ENCODE measurements at regions not wholly inside any gene's neighbourhood (a gene's known extent, or its start where the extent isn't known, plus 50 kb on each side); places are given as distances from the start of the nearest gene placed in this dataset.

DNA sequence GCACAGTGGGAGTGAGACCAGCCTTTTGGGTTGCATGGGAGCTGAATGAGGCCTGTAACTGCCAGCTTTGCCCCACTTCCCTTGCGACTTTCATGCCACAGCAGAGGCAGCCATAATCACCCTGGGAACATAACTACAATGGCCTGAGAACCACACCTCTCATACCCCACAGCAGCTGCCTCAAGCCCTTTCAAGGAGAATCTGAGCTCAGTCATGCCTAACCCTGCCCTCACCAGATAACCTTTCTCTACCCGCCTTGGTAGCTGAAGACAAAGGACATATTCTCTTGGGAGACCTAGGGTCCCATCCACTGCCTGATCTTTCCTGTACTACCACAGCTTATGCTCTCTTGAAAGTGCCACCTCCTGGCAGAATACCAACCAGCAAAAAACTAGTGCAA lies 599.9 kb upstream of the IGFBP7 start:
- Histone ChIP-seq H3K4me1 (no peaks in the 10 kb centered on the region), H3K27me3 (no peaks in the 10 kb centered on the region), H3K36me3 (no peaks in the 10 kb centered on the region), H3K27ac (no peak overlapping the region), H3K4me3 (no peak overlapping the region), H3K9me3 (no peaks in the 10 kb centered on the region)
- DNase-seq (ENCODE audit: low spot score in 2 of 2), result no peak
- TF ChIP-seq CTCF (IDR thresholded peaks at IDR 0.05), result no peak
- TF ChIP-seq POLR2AphosphoS5 (IDR thresholded peaks at IDR 0.05), result no peak
- no peak for TF ChIP-seq POLR2A (IDR thresholded peaks at IDR 0.05)
- intact Hi-C loops (cut with DNase I; ENCODE audit: low total_unique reads), result no loop called here

DNA sequence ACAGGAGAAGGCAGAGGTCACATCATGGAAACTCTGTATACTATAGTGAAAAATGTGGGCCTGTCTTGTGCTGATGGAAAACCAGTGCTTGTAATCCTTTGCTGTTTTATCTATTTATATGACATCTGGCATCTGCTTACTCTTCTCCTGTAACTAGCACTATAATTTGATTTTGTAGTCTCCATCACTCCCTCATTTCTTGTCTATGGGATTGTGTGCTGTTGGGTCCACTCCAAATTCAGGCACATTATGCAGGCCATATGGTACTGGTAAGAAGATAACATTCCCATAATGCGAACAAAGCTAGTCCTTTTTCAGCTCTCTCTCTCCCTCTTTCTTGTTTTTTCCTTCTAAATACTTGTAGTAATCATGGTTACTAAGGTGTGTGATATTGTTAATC lies 581.2 kb upstream of the IGFBP7 start:
- H3K27ac ChIP-seq, result no peak overlapping the region
- intact Hi-C loops (cut with DNase I; ENCODE audit: low total_unique reads), result no loop called here
- no peaks in the 10 kb centered on the region for H3K27me3 ChIP-seq
- no peaks in the 10 kb centered on the region for H3K9me3 ChIP-seq
- no peaks in the 10 kb centered on the region for H3K4me1 ChIP-seq
- TF ChIP-seq CTCF (IDR thresholded peaks at IDR 0.05), result no peak
- TF ChIP-seq POLR2AphosphoS5 (IDR thresholded peaks at IDR 0.05), result no peak
- no peak for TF ChIP-seq POLR2A (IDR thresholded peaks at IDR 0.05)
- no peak overlapping the region for H3K4me3 ChIP-seq
- no peaks in the 10 kb centered on the region for H3K36me3 ChIP-seq
- no peak for DNase-seq (ENCODE audit: low spot score in 2 of 2)

GRCh38 chr4:57689693-57690205 lies 579.6 kb upstream of the IGFBP7 start:
- Histone ChIP-seq H3K9me3 (no peaks in the 10 kb centered on the region), H3K4me1 (no peaks in the 10 kb centered on the region), H3K4me3 (no peak overlapping the region), H3K27ac (no peak overlapping the region), H3K27me3 (no peaks in the 10 kb centered on the region), H3K36me3 (no peaks in the 10 kb centered on the region)
- TF ChIP-seq POLR2AphosphoS5 (IDR thresholded peaks at IDR 0.05) (no peak), POLR2A (IDR thresholded peaks at IDR 0.05) (no peak), CTCF (IDR thresholded peaks at IDR 0.05) (no peak)
- no peak for DNase-seq (ENCODE audit: low spot score in 2 of 2)
- intact Hi-C loops (cut with DNase I; ENCODE audit: low total_unique reads), result no loop called here

GRCh38 chr4:57682275-57682674 lies 572.1 kb upstream of the IGFBP7 start:
- H3K27me3 ChIP-seq, result no peaks in the 10 kb centered on the region
- TF ChIP-seq CTCF (IDR thresholded peaks at IDR 0.05) (no peak), POLR2A (IDR thresholded peaks at IDR 0.05) (no peak), POLR2AphosphoS5 (IDR thresholded peaks at IDR 0.05) (no peak)
- H3K9me3 ChIP-seq, result no peaks in the 10 kb centered on the region
- H3K36me3 ChIP-seq, result no peaks in the 10 kb centered on the region
- DNase-seq (ENCODE audit: low spot score in 2 of 2), result no peak
- no peak overlapping the region for H3K4me3 ChIP-seq
- no peaks in the 10 kb centered on the region for H3K4me1 ChIP-seq
- intact Hi-C loops (cut with DNase I; ENCODE audit: low total_unique reads), result no loop called here
- no peak overlapping the region for H3K27ac ChIP-seq

DNA sequence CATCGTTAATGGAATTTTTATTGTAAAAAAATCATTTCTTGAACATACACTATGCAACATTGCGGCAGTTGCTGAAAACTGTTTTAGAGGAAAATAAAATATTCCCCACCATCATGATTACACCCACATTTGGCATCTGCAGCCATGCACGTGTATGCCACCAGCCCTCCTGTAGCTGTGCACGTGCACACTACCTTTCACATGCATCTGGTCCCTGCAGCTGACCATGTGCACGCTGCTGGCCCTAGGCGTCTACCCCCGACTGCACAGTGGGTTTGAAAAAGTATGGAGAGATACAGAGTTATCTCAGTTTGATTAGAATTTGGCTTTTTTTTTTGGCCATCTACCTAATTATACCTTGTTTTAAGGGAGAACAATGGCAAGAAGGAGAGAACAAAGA lies 569.8 kb upstream of the IGFBP7 start:
- Histone ChIP-seq H3K4me1 (no peaks in the 10 kb centered on the region), H3K27ac (no peak overlapping the region), H3K27me3 (no peaks in the 10 kb centered on the region), H3K4me3 (no peak overlapping the region), H3K9me3 (no peaks in the 10 kb centered on the region), H3K36me3 (no peaks in the 10 kb centered on the region)
- TF ChIP-seq POLR2AphosphoS5 (IDR thresholded peaks at IDR 0.05), result no peak
- TF ChIP-seq POLR2A (IDR thresholded peaks at IDR 0.05), result no peak
- TF ChIP-seq CTCF (IDR thresholded peaks at IDR 0.05), result no peak
- intact Hi-C loops (cut with DNase I; ENCODE audit: low total_unique reads), result no loop called here
- no peak for DNase-seq (ENCODE audit: low spot score in 2 of 2)
